Neural crest cell (in vitro differentiated cells): ENCODE measurements at regions not wholly inside any gene's neighbourhood (a gene's known extent, or its start where the extent isn't known, plus 50 kb on each side); places are given as distances from the start of the nearest gene placed in this dataset.

Experiments used
- DNase-seq: peaks from one replicate; pipeline ENCODE4 v3.0.0; 2021; ENCODE audit warnings: low read depth, mixed read lengths, low spot score
- H3K27ac Mint-ChIP-seq: one replicate; pipeline ENCODE4 v1.8.0; 2021; ENCODE audit warnings: mild to moderate bottlenecking, mixed read lengths; ENCODE audit not compliant: unreplicated experiment
- H3K27me3 Mint-ChIP-seq: 2 replicates; pipeline ENCODE4 v1.8.0; 2021; ENCODE audit warnings: low read depth, mild to moderate bottlenecking, mixed read lengths
- H3K36me3 Mint-ChIP-seq: 2 replicates; pipeline ENCODE4 v1.8.0; 2021; ENCODE audit warnings: low read depth, mild to moderate bottlenecking, mixed read lengths
- H3K4me1 Mint-ChIP-seq: 2 replicates; pipeline ENCODE4 v1.8.0; 2021; ENCODE audit warnings: mixed read lengths
- H3K4me3 Mint-ChIP-seq: one replicate; pipeline ENCODE4 v1.8.0; 2021; ENCODE audit warnings: mild to moderate bottlenecking, mixed read lengths
- H3K9me3 Mint-ChIP-seq: 2 replicates; pipeline ENCODE4 v1.8.0; 2021; ENCODE audit warnings: mixed read lengths
- CTCF ChIP-seq: fragments of 200-600 bp; sonication (generic); conservative IDR thresholded peaks from 2 replicates; pipeline ENCODE4 v1.5.0; 2021; ENCODE audit warnings: antibody characterized with exemption, mild to moderate bottlenecking

DNA sequence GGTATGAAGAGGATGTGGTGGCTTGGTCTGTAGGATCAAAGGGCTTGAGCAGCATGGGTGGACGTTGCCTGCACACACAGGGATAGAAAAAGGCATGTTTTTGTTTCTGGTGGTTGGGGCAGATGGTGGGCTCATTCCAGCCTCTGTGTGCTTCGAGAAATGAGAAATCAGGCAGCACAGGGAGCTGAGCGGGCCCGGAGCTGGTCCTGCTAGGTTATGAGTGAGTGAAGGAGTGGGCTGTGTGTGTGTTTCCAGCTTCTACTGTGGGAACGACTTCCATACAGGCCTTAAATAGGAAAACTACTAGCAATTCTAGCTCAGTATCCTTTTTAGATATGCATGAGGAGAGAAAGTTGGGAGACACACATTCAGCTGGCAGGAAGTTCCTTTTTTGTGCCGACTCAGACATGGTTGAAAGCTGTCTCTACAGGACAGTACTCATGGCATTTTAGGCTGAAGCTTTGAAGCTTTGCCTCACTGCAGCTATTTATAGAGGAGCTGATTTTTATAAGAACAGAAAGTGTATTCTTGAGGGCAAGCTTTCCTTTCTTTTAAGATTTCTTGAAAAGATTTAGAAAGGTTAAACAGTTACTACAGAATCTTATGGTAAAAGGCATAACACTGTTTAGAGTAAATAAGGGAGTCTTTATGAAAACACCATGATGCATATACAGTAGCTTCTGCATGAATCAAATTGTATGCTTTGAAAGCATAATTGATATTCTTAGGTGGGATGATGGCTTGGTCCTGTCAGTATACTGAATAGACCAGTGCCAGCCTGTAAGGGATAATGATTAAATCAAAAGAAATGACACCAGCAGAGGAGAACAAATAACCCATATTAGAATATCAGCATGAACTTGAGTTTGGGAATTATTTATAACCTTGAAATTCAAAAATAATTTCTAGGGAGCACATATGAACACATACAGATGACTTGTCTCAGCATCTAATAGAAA, 104.0 kb upstream of the MAN1A1 start:
- peaks cover under 1% of the 10 kb centered on the region for H3K27me3 Mint-ChIP-seq
- no peak overlapping the region for H3K4me3 Mint-ChIP-seq
- no peak for TF ChIP-seq CTCF
- peaks cover 22% of the 10 kb centered on the region for H3K4me1 Mint-ChIP-seq
- H3K9me3 Mint-ChIP-seq, result peaks cover under 1% of the 10 kb centered on the region
- no peaks in the 10 kb centered on the region for H3K36me3 Mint-ChIP-seq
- no peak for DNase-seq
- peak overlapping the region; percentile 92 for H3K27ac Mint-ChIP-seq

GRCh38 chr6:119449331-119450156, 100.0 kb upstream of the MAN1A1 start:
- no peak overlapping the region for H3K4me3 Mint-ChIP-seq
- H3K4me1 Mint-ChIP-seq, result peaks cover 27% of the 10 kb centered on the region
- DNase-seq, result no peak
- no peak for TF ChIP-seq CTCF
- H3K9me3 Mint-ChIP-seq, result no peaks in the 10 kb centered on the region
- H3K36me3 Mint-ChIP-seq, result no peaks in the 10 kb centered on the region
- no peaks in the 10 kb centered on the region for H3K27me3 Mint-ChIP-seq
- no peak overlapping the region for H3K27ac Mint-ChIP-seq

DNA sequence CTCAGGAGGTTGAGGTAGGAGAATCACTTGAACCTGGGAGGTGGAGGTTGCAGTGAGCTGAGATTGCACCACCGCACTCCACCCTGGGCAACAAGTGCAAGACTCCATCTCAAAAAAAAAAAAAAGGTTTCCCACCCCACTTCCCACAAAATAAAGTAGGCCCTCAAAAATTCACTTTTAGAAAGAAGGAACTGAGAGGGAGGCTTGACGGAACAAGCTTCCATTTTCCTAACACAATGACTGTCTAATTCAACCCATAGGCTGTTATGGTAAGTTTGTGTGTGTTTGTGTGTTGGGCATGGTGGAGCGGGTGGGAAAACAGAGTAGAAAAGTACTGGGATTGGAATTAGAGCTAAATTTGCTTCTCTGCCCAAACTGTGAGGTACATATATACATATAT, 98.4 kb upstream of the MAN1A1 start:
- H3K4me3 Mint-ChIP-seq, result no peak overlapping the region

DNA sequence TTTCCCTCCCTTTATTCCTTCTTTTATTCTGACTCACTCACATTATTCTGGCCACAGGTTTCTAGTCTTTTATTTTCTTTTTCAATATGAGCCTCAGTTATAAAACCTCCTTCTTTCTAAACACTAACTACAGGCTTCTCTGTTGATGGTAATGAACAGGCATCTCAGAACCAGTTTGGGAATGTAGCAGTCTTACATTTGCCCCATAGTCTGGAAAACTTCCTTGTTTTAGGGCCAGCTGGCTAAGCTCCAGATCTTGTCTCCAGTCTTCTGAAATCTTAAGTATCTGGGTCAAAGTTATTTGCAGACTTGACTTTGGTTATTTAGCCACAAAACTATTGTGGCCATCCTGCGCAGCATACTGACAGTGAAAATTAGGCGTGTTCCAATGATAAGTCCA, 97.0 kb upstream of the MAN1A1 start:
- Mint-ChIP-seq H3K36me3 (no peaks in the 10 kb centered on the region), H3K27me3 (no peaks in the 10 kb centered on the region), H3K4me3 (no peak overlapping the region), H3K9me3 (no peaks in the 10 kb centered on the region), H3K4me1 (peaks cover 12% of the 10 kb centered on the region), H3K27ac (no peak overlapping the region)
- no peak for TF ChIP-seq CTCF
- DNase-seq, result no peak

More for the DNA sequence above, 98.4 kb upstream of the MAN1A1 start:
- H3K4me1 Mint-ChIP-seq, result peaks cover 12% of the 10 kb centered on the region
- TF ChIP-seq CTCF, result no peak
- no peak for DNase-seq
- H3K27me3 Mint-ChIP-seq, result no peaks in the 10 kb centered on the region
- H3K36me3 Mint-ChIP-seq, result no peaks in the 10 kb centered on the region
- H3K9me3 Mint-ChIP-seq, result no peaks in the 10 kb centered on the region
- no peak overlapping the region for H3K27ac Mint-ChIP-seq

GRCh38 chr6:119446115-119446554, 96.6 kb upstream of the MAN1A1 start:
- no peak for DNase-seq
- no peaks in the 10 kb centered on the region for H3K9me3 Mint-ChIP-seq
- H3K4me3 Mint-ChIP-seq, result no peak overlapping the region
- H3K27me3 Mint-ChIP-seq, result no peaks in the 10 kb centered on the region
- H3K36me3 Mint-ChIP-seq, result no peaks in the 10 kb centered on the region
- peaks cover 12% of the 10 kb centered on the region for H3K4me1 Mint-ChIP-seq
- TF ChIP-seq CTCF, result no peak
- H3K27ac Mint-ChIP-seq, result no peak overlapping the region
